Panc1 (cell line): ENCODE measurements at regions not wholly inside any gene's neighbourhood (a gene's known extent, or its start where the extent isn't known, plus 50 kb on each side); places are given as distances from the start of the nearest gene placed in this dataset.

Source experiments
- POLR2AphosphoS5 ChIP-seq: IDR thresholded peaks from 2 replicates; pipeline ENCODE4 v1.6.1; 2012; ENCODE audit warnings: mild to moderate bottlenecking, low read depth, low read length, moderate library complexity
- TCF7L2 ChIP-seq: IDR thresholded peaks from 2 replicates; pipeline ENCODE4 v1.6.1; 2011; ENCODE audit warnings: mild to moderate bottlenecking, low read depth, low read length, inconsistent platforms
- TF ChIP-seq, protein P1 (sequence below): fragments of 450-650 bp; IDR thresholded peaks from 2 replicates; pipeline ENCODE4 v1.5.1; 2017; ENCODE audit warnings: mild to moderate bottlenecking

DNA sequence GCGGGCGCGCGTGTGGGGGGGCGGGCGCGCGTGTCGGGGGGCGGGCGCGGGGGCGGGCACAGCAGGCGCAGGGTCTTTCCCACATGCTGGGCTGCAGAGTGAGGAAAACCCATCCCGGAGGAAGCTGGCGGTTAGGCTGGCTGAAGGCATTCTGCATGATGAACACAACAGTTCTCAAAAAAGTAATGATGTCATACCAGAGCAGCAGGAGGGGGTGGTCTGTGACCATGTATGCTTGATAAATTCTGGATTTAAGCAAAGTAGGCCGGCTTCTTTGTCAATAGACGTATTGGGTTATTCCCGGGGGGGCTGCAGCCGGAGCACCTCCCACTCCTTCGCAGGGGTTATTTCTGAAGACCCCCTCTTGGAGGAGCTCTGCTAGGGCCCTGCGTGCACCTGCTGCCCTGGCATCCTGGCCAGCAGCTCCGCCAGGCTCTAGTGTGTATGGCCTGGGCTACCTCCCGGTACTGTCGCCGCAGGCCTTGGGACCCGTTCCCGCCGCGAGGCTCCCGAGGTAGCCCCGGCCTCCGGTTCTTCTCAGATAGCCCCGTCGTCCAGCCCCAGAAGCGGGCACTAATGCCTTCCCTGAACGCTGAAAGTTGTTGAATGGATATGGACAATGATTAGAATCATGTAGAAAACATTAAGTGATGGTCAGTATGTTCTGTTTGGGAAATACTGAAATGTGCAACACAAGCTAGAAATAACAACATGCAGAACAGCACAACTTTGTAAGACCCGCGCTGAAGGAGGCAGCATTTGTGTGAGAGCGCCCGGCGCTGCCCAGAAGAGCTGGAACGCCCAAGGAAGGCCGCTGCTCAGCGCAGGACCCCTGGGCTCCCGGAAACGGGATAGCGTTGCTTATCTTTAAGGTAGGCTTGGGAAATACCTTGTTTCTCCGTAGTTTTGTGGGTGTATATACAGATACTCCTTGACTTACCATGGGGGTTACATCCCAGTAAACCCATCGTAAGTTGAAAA lies 101.4 kb upstream of the RAB6C start:
- TF ChIP-seq, protein P1, sequence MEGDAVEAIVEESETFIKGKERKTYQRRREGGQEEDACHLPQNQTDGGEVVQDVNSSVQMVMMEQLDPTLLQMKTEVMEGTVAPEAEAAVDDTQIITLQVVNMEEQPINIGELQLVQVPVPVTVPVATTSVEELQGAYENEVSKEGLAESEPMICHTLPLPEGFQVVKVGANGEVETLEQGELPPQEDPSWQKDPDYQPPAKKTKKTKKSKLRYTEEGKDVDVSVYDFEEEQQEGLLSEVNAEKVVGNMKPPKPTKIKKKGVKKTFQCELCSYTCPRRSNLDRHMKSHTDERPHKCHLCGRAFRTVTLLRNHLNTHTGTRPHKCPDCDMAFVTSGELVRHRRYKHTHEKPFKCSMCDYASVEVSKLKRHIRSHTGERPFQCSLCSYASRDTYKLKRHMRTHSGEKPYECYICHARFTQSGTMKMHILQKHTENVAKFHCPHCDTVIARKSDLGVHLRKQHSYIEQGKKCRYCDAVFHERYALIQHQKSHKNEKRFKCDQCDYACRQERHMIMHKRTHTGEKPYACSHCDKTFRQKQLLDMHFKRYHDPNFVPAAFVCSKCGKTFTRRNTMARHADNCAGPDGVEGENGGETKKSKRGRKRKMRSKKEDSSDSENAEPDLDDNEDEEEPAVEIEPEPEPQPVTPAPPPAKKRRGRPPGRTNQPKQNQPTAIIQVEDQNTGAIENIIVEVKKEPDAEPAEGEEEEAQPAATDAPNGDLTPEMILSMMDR = no peak
- TF ChIP-seq POLR2AphosphoS5 = no peak
- TF ChIP-seq TCF7L2 = no peak
